ENCODE measurements at regions not wholly inside any gene's neighbourhood (a gene's known extent, or its start where the extent isn't known, plus 50 kb on each side); places are given as distances from the start of the nearest gene placed in this dataset.

- TF ChIP-seq STAT1 (IDR thresholded peaks at IDR 0.05; ENCODE audit: unreplicated experiment) (no peak), CTCF (conservative IDR thresholded peaks at IDR 0.05; ENCODE audit: low read depth in 2 of 2) (no peak), EZH2 (IDR thresholded peaks at IDR 0.05; ENCODE audit: low read depth, unreplicated experiment) (no peak), ZNF114 (CRISPR knock-in tag; IDR thresholded peaks at IDR 0.05) (no peak), POLR2AphosphoS5 (IDR thresholded peaks at IDR 0.05; ENCODE audit: low read depth) (no peak), REST (IDR thresholded peaks at IDR 0.05; ENCODE audit: unreplicated experiment) (no peak)
Observed at GRCh38 chr3:159221335-159221734, 419.5 kb downstream of the MFSD1 start.
